NCI-H146 (cell line): ENCODE measurements at regions not wholly inside any gene's neighbourhood (a gene's known extent, or its start where the extent isn't known, plus 50 kb on each side); places are given as distances from the start of the nearest gene placed in this dataset.

Experiments used
- DNase-seq: peaks from one replicate; lab custom pipeline; 2025; lab: John Stamatoyannopoulos, UW

- DNase-seq = no peak
Measured at GRCh38 chr18:60664736-60665135, 292.2 kb upstream of the MC4R start.

GRCh38 chr18:60667016-60667415 is 294.4 kb upstream of the MC4R start:
- DNase-seq = no peak

GRCh38 chr18:60668583-60668982 is 296.0 kb upstream of the MC4R start:
- DNase-seq = no peak

- no peak for DNase-seq
Measured at GRCh38 chr18:60669938-60670337, 297.4 kb upstream of the MC4R start.

GRCh38 chr18:60671021-60671420 is 298.4 kb upstream of the MC4R start:
- no peak for DNase-seq

GRCh38 chr18:60675126-60675525 is 302.6 kb upstream of the MC4R start:
- no peak for DNase-seq

- peak; percentile 37 for DNase-seq
Measured at GRCh38 chr18:60675801-60676200, 303.2 kb upstream of the MC4R start.

- DNase-seq = no peak
Measured at GRCh38 chr18:60676815-60677214, 304.2 kb upstream of the MC4R start.

GRCh38 chr18:60684843-60685513 is 312.4 kb upstream of the MC4R start:
- peak; percentile 79 for DNase-seq

GRCh38 chr18:60686142-60686541 is 313.6 kb upstream of the MC4R start:
- no peak for DNase-seq

- DNase-seq = no peak
Measured at GRCh38 chr18:60691061-60691460, 318.5 kb upstream of the MC4R start.

- DNase-seq = no peak
Measured at GRCh38 chr18:60693426-60693825, 320.9 kb upstream of the MC4R start.

GRCh38 chr18:60698901-60699300 is 326.3 kb upstream of the MC4R start:
- peak; percentile 91 for DNase-seq

- DNase-seq = no peak
Measured at GRCh38 chr18:60722742-60723141, 350.2 kb upstream of the MC4R start.

GRCh38 chr18:60732143-60732542 is 359.6 kb upstream of the MC4R start:
- DNase-seq = no peak

GRCh38 chr18:60739212-60739611 is 366.6 kb upstream of the MC4R start:
- no peak for DNase-seq

GRCh38 chr18:60740313-60740712 is 367.7 kb upstream of the MC4R start:
- DNase-seq = no peak

- no peak for DNase-seq
Measured at GRCh38 chr18:60746491-60746890, 373.9 kb upstream of the MC4R start.

GRCh38 chr18:60746919-60747318 is 374.3 kb upstream of the MC4R start:
- no peak for DNase-seq

- no peak for DNase-seq
Measured at GRCh38 chr18:60753753-60754152, 381.2 kb upstream of the MC4R start.

GRCh38 chr18:60754413-60755009 is 381.9 kb upstream of the MC4R start:
- no peak for DNase-seq

- DNase-seq = no peak
Measured at GRCh38 chr18:60755134-60755533, 382.6 kb upstream of the MC4R start.

GRCh38 chr18:60775978-60776377 is 403.4 kb upstream of the MC4R start:
- no peak for DNase-seq

- DNase-seq = no peak
Measured at GRCh38 chr18:60784161-60784560, 411.6 kb upstream of the MC4R start.
